Jurkat, Clone E6-1 (cell line): ENCODE measurements at regions not wholly inside any gene's neighbourhood (a gene's known extent, or its start where the extent isn't known, plus 50 kb on each side); places are given as distances from the start of the nearest gene placed in this dataset.
"Not testable (repeated sequence)": the region's sequence is repeated elsewhere in the genome, so short reads cannot be mapped to it uniquely, and the experiment has no call there.

Experiments
- DNase-seq: peaks from one replicate; pipeline ENCODE4 v3.0.0-alpha.2; 2011; ENCODE audit warnings: low read depth, low spot score
- H3K4me3 ChIP-seq: 2 replicates; pipeline ENCODE4 v1.5.1; 2011; ENCODE audit warnings: mild to moderate bottlenecking, low read length, control low read depth, moderate library complexity

DNA sequence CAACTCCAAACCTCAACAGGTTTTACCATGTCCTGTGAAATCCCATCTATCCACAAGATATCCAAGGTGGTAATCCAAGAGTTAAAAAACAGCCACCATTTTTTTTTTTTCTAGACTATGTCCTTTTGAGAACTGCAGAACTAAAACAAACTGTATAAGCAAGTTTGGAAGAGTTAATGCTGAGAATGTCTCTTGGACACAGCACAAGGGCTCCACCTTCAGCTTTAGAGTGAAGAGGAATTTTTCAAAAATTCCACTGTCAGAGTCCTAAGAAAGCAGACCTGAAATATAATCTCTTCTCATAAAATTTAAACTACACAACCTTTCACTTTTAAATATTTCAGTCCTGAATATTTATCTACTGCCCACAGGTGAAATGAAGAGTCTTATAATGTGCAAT is 167.8 kb upstream of the CCNG1 start:
- peak; percentile 27 for DNase-seq
- no peak overlapping the region for H3K4me3 ChIP-seq

DNA sequence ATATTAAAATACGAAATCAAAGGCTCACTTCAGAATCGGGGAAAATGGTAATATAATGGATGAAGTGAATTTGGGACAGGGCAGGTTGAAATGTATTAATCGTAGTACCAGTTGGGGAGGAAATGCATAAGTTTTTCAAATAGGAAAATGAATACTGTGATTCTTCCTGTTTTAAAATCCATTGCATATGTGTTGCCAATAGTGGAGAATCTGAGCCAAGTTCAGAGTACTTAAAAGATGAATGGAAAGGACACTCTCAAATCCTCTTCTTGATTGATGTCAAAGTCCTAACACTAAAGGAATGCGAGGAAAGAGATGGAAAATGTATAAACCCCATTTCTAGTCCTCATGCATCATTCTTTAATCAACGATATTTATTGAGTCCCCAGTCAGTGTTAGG is 160.9 kb upstream of the CCNG1 start:
- DNase-seq: no peak
- no peak overlapping the region for H3K4me3 ChIP-seq

DNA sequence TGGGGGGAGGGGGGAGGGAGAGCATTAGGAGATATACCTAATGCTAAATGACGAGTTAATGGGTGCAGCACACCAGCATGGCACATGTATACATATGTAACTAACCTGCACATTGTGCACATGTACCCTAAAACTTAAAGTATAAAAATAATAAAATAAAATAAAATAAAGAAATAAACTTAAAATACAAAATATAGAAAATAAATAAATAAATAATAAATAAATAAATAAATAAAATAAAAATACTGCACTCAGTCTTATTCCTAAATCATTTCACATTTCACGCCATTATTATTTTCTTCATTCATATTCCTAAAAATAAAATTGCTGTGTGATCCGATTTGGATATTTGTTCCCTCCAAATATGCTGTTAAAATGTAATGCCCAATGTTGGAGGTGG is 156.5 kb upstream of the CCNG1 start:
- not testable (repeated sequence) for H3K4me3 ChIP-seq, DNase-seq

DNA sequence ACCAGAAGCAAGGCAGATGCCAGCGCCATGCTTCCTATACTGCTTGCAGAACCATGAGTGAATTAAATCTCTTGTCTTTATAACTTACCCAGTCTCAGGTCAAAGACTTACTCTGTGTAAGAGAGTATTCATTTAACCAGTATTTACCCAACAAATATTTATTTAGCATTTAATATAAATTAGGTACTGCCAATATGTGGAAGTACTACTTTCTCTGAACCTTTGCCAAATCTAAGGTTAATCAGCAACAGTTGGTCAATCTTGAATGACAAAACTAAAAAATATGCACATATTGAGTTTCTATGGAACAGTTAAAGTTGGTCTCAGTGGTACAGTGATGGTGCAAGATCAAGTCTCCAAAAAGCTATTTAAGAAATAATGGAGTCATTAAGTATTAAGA is 155.9 kb upstream of the CCNG1 start:
- DNase-seq: no peak
- no peak overlapping the region for H3K4me3 ChIP-seq

DNA sequence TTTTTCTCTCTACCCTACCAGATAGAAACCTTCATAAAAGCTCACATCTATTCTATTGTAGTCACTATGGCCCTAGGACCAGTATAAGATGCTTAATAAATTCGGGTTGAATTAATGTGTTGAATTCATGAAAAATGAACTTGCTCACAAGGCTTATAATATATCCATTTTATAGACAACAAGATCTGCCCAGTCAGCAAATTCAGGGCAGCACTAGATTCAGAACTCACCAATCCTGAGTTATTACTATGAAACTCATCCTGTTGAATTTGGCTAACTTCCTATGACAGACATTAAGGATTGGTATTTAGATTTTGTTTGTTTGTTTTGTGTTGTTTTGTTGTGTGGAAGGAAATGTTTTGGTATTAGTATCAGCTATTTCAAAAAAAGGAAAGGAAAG is 143.6 kb upstream of the CCNG1 start:
- no peak overlapping the region for H3K4me3 ChIP-seq
- DNase-seq: no peak

DNA sequence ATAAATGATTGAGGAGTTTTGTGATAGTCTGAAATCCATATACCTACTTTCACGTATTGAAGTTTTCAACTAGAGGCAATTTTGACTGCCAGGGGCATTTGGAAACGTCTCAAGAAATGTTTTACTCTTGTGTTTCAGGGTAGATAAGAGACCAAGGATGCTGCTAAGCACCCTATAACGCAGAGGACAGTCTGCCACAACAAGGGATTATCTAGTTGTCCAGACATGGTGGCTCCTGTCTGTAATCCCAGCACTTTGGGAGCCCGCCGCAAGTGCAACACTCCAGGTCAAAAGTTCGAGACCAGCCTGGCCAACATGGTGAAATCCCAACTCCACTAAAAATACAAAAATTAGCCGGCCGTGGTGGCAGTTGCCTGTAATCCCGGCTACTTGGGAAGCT is 133.7 kb upstream of the CCNG1 start:
- no peak overlapping the region for H3K4me3 ChIP-seq
- no peak for DNase-seq

DNA sequence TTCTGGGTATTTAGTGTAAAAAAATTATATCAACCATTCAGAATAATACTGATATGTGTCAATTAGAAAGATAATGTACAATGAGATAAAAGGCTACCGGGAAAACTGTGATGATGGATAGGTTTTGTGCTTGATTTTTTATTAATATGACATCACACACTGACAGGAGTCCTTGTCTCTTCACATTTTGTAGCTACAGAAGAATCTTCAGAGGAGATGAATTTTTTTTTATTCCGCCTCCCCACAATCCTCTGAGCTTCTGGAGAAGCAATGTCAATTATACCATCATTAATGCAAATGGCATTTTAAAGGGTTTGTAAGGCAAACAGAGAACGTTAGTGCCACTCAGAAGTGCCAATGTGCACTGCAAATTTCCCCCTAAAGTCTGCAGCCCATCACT is 131.7 kb upstream of the CCNG1 start:
- no peak overlapping the region for H3K4me3 ChIP-seq
- no peak for DNase-seq

DNA sequence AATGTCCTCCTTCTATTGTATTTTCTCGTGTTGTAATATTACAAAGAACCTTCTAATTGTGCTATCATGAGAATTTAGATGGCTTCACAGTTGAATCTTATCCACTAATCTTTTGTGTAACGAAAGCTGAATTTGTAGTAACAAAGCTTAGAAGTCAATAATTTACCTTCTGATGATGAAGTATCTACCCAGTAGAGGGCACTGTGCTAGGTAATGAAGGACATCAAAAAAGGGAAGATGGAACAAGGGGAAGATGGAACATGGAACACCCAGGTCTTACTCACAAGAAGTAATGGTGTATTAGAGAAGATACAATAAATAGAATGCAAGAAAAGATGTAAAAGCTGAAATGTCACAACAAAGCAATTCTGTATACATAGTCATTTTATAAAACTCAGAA is 131.0 kb upstream of the CCNG1 start:
- no peak overlapping the region for H3K4me3 ChIP-seq
- DNase-seq: no peak

DNA sequence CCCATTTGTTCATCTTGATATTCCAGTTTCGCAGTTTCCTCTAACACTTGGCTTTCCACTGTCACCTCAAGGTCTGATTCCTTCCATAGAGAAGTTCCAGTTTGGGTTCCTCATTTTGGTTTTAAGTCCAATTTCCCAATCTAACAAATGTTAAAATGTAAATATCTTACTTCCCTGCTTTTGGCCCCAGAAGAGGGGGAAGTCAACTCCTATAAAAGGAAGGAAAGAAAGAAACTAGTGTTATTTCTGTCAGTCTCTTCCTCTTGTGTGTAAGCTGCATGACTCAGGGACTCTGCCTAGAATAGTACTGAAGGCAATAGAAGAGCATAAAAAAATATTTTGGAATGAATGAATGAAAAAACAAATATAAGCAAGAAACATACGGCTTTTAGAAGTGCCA is 127.5 kb upstream of the CCNG1 start:
- H3K4me3 ChIP-seq: no peak overlapping the region
- DNase-seq: no peak

DNA sequence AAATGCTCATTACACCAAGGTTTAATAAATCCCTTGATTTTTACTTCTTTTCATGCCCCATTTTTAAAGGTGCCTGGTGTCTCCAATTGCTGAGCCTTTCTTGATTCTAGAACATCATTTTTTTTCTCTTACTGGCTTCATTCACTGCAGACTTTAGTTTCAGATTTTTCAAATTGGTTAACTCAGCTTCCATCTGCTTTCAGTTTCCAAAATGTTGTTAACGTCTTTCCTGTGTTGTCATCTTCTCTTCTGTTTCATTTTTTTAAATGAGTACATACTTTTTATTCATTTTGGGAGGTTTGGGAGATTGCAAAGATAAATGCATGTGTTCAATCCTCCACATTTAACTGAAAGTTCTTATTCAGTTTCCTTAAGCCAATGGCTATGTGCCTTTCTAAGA is 126.4 kb upstream of the CCNG1 start:
- H3K4me3 ChIP-seq: no peak overlapping the region

DNA sequence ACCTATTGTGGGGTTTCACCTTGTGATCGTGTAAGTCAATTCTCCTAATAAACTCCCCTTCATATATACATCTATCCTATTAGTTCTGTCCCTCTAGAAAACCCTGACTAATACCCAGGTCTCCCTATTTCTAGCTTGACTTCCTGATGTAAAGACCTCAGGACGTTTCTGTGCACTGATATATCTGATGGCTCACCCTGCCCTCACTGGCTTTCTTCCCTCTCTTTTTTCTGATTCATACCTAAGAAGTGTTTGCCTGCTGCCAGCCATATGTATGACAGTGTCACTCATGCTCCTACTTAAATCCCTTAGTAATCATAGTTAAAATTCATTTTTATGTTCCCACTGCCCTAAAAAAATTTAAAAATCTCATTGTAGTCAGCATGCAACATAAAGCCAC is 124.8 kb upstream of the CCNG1 start:
- no peak overlapping the region for H3K4me3 ChIP-seq
- DNase-seq: no peak

More for the DNA sequence above, 126.4 kb upstream of the CCNG1 start:
- DNase-seq: no peak

DNA sequence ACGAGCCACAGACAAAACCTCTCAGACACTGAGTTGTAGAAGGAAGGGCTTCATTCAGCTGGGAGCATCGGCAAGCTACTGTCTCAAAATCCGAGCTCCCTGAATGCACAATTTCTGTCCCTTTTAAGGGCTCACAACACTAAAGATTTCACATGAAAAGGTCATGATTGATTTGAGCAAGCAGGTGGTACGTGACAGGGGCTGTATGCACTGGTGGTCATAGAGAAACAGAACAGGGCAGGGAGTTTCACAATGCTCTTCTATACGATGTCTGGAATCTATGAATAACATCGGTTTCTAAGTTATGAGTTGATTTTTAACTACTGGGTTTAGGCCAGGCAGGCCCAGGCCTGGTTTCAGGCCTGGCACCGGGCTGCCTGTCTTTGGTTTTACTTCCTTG is 124.3 kb upstream of the CCNG1 start:
- not testable (repeated sequence) for H3K4me3 ChIP-seq, DNase-seq

DNA sequence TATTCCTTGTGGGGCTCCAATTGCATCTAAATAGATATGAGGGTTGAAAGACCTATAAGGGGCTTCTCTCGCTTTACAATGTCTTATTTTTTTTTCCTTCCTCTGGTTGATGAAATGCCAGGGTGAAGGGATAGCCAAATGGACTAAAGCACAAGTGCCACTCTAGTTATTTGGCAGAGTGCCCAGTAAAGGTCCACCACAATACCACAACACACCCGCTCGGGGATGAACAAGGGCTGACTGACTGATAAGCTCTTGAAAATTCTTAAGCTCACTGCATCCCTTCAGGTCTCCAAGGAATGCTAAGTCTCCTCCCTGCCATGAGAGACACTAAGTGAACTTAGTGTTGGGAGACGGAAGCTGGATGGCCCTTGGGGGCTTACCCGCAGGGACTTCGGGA is 121.0 kb upstream of the CCNG1 start:
- DNase-seq: not testable (repeated sequence)

DNA sequence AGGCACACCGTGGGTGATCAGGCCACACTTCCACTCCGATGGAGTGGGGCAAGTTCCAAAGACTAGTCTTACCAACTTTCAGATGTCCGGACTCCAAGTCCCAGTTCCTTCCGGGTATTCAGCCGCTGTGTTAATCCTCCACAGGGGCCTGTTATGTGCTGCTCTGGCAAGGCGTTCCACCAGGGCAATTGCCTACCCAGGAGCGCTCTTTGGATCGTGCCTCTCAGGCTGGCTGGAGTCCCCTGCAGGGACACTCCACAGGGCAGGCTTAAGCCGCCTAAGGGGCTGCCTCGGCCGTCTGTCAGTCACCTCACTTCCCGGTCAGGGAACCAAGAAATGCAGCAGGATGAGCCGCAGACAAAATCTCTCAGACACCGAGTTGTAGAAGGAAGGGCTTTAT is 118.7 kb upstream of the CCNG1 start:
- DNase-seq: no peak
- no peak overlapping the region for H3K4me3 ChIP-seq

More for the DNA sequence above, 121.0 kb upstream of the CCNG1 start:
- H3K4me3 ChIP-seq: not testable (repeated sequence)

DNA sequence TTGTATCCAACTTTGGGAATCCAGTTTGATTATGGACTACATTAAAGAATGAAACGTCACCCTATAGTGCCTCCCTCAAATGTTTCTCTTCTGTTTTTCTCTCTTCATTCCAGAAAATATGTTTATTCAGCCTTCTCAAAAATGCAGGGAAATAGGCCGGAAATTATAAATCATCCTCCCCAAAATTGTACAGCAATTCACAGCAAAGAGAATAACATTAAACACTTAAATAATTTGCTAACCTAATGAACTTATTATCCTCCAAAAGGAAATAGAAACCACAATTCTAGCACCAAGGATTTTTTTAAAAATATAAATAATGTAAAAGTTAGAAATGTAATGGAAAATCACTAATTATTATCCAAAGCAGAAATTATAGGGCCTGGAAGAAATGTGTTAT is 115.9 kb upstream of the CCNG1 start:
- H3K4me3 ChIP-seq: no peak overlapping the region
- DNase-seq: no peak

DNA sequence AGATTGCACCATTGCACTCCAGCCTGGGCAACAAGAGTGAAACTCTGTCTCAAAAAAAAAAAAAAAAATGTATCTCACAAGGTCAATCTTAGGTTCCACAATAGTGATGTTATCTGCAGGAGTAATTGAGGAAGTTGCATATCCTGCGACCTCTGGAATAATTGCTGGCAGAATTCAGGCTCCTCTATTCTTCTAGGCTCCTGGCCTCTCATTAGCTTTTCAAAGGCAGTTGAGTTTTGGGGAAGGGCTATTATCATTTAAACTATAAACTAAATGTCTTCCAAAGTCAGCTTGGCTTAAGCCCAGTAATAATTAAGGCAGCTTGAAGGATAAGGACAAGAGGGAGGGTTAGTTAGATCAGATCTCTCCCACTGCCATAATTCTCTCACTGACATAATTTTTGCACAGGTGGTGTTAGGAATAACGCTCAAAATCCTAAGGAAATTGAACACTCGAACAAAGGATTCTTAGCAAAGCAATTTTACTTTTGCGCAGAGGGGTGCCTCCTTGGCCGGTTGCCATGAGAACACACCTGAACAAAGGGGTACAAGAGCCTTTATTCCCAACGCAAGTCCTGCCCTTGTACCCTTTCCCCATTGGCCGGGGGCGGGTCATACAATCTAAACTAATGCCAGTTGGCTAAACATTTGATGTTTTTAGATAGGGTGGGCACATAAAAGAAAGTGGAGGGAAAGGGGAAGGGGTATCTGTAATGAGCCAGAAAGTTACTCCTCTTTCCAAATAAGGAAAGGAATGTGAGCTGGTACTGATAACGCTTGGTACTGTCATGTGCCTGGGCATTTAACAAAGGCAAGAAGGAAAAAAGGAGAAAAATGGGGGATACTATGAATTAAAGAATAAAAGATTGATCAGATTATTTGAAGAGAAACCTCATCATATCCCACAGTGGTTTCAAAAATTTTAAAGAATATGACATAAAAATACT is 106.4 kb upstream of the CCNG1 start:
- H3K4me3 ChIP-seq: no peak overlapping the region
- no peak for DNase-seq

DNA sequence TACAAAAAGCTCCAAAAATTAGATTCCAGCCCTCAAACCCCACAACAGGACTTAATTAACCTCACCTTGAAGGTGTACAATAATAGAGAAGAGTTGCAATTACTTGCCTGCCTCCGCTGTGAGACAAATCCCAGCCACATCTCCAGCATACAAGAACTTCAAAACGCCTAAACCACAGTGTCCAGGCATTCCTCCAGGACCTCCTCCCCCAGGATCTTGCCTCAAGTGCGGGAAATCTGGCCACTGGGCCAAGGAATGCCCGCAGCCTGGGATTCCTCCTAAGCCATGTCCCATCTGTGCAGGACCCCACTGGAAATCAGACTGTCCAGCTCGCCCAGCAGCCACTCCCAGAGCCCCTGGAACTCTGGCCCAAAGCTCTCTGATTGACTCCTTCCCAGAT is 101.3 kb upstream of the CCNG1 start:
- not testable (repeated sequence) for H3K4me3 ChIP-seq, DNase-seq

DNA sequence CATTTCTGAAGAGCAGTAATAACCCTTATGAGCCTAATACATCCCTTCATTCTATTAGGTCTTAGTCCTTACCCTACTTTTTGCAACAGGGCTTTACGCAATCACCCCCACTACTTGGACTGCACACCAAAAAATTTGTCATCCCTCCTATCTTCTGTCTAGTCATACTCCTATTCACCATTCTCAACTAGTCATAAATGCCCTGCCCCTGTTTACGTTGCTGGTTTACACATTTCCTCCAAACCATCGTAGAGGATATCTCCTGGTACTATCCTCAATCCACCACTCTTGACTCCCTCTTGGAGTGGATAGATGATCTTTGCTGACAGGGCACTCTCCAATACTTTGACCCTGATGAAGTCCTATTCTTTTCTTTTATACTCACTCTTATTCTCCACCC is 98.2 kb upstream of the CCNG1 start:
- H3K4me3 ChIP-seq: no peak overlapping the region
- no peak for DNase-seq

DNA sequence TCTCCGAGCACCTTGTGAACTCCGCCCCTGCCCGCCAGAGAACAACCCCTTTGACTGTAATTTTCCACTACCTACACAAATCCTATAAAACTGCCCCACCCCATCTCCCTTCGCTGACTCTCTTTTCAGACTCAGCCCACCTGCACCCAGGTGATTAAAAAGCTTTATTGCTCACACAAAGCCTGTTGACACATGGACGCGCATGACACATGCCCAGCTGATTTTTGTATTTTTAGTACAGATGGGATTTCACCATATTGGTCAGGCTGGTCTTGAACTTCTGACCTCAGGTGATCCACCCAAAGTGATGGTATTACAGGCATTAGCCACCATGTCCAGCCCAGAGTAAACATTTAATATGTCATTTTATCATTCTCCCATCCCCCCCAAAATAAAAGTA is 97.0 kb upstream of the CCNG1 start:
- DNase-seq, H3K4me3 ChIP-seq: not testable (repeated sequence)

DNA sequence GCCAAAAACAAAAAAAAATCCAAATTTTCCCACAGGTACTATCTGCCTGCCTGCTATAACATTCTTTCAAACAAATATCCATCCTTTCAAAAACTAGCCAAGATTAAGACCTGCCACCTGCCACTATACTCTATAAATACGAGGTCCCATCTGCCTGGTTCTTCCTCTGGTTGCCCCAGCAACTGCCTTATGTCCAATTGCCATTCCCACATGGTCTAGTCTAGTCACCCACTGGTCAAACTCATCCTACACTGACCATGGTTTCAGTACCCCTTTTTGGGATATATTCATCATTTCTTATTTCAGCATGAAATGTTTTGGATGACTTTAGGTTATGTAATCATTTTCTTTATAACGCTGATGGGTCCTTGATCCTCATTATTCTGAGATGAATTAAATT is 95.1 kb upstream of the CCNG1 start:
- DNase-seq: no peak
- H3K4me3 ChIP-seq: no peak overlapping the region

DNA sequence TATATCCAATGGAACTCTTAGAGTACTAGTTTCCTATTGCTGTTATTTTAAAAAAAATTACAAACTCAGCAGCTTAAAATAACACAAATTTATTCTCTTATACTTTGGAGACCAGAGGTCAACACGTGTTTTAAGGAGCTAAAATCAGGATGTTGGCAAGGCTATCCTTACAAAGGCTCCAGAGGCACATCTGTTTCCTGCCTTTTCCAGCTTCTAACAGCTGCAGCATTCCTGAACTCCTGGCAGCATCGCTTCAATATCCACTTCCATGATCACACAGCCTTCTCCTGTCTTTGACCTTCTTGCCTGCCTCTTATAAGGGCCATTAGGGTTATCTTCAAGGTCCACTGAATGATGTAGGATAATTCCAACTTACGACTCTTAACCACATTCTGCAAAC is 92.2 kb upstream of the CCNG1 start:
- H3K4me3 ChIP-seq: no peak overlapping the region
- no peak for DNase-seq
